WTC11 (cell line): ENCODE measurements at regions not wholly inside any gene's neighbourhood (a gene's known extent, or its start where the extent isn't known, plus 50 kb on each side); places are given as distances from the start of the nearest gene placed in this dataset.

Experiments used
- ATAC-seq: fragments of 200-7000 bp; cut with Tn5 transposase; 2 replicates; pipeline ENCODE4 v1.10.0; 2021; ENCODE audit warnings: mild to moderate bottlenecking, moderate library complexity
- CTCF ChIA-PET: fragments of 300-600 bp; sonication (Branson Sonifier 250); formaldehyde crosslinking; loops from one replicate; lab custom pipeline; 2021; ENCODE audit warnings: antibody characterized with exemption; lab: Charles Lee
- POLR2A ChIA-PET: fragments of 350-600 bp; sonication (Branson Sonifier 250); formaldehyde crosslinking; loops from one replicate; lab custom pipeline; 2021; ENCODE audit warnings: antibody characterized with exemption; lab: Charles Lee
- DNase-seq: peaks from one replicate; pipeline ENCODE4 v3.0.0; 2021; ENCODE audit warnings: low spot score
- H3K27ac Mint-ChIP-seq: 2 replicates; pipeline ENCODE4 v1.8.0; 2021; ENCODE audit warnings: mixed read lengths
- H3K27me3 Mint-ChIP-seq: 2 replicates; pipeline ENCODE4 v1.8.0; 2021; ENCODE audit warnings: low read depth, mild to moderate bottlenecking, moderate library complexity, mixed read lengths
- H3K36me3 Mint-ChIP-seq: 2 replicates; pipeline ENCODE4 v1.8.0; 2021; ENCODE audit warnings: mixed read lengths
- H3K4me1 Mint-ChIP-seq: 2 replicates; pipeline ENCODE4 v1.8.0; 2022; ENCODE audit warnings: mixed read lengths
- H3K4me3 Mint-ChIP-seq: 2 replicates; pipeline ENCODE4 v1.8.0; 2021; ENCODE audit warnings: mild to moderate bottlenecking, moderate library complexity, mixed read lengths
- H3K9me3 Mint-ChIP-seq: 2 replicates; pipeline ENCODE4 v1.8.0; 2021; ENCODE audit warnings: mixed read lengths
- E2F5 ChIP-seq: sonication (generic); formaldehyde crosslinking; IDR thresholded peaks from 2 replicates; pipeline ENCODE4 v1.8.1; 2022; ENCODE audit warnings: mild to moderate bottlenecking, moderate library complexity, missing genetic modification reagents
- FOXP1 ChIP-seq: sonication (generic); formaldehyde crosslinking; IDR thresholded peaks from 2 replicates; pipeline ENCODE4 v1.8.0; 2022; ENCODE audit warnings: missing genetic modification reagents, mild to moderate bottlenecking, moderate library complexity, borderline replicate concordance
- GABPB1 ChIP-seq: sonication (generic); formaldehyde crosslinking; IDR thresholded peaks from 2 replicates; pipeline ENCODE4 v1.8.1; 2023; ENCODE audit warnings: mild to moderate bottlenecking, missing genetic modification reagents
- KAT7 ChIP-seq: sonication (generic); formaldehyde crosslinking; IDR thresholded peaks from 2 replicates; pipeline ENCODE4 v1.8.1; 2023; ENCODE audit warnings: missing genetic modification reagents, mild to moderate bottlenecking, borderline replicate concordance
- MXD4 ChIP-seq: fragments of 250-450 bp; sonication (Bioruptor Pico); IDR thresholded peaks from 2 replicates; pipeline ENCODE4 v1.8.0; 2021; ENCODE audit warnings: mild to moderate bottlenecking, moderate library complexity, borderline replicate concordance
- NFE2L1 ChIP-seq: sonication (generic); formaldehyde crosslinking; IDR thresholded peaks from 2 replicates; pipeline ENCODE4 v1.8.1; 2023; ENCODE audit warnings: missing genetic modification reagents
- NR2C2 ChIP-seq: sonication (generic); formaldehyde crosslinking; IDR thresholded peaks from 2 replicates; pipeline ENCODE4 v1.8.0; 2022; ENCODE audit warnings: mild to moderate bottlenecking, missing genetic modification reagents
- PRRX2 ChIP-seq: fragments of 250-450 bp; sonication (Bioruptor Pico); IDR thresholded peaks from 2 replicates; pipeline ENCODE4 v1.8.0; 2021; ENCODE audit warnings: mild to moderate bottlenecking
- SOX15 ChIP-seq: fragments of 250-450 bp; sonication (Bioruptor Pico); IDR thresholded peaks from 2 replicates; pipeline ENCODE4 v1.9.0; 2021; ENCODE audit warnings: mild to moderate bottlenecking
- USF2 ChIP-seq: sonication (generic); formaldehyde crosslinking; IDR thresholded peaks from 2 replicates; pipeline ENCODE4 v1.8.1; 2023; ENCODE audit warnings: mild to moderate bottlenecking, missing genetic modification reagents, moderate library complexity
- ZBTB21 ChIP-seq: sonication (generic); formaldehyde crosslinking; IDR thresholded peaks from 2 replicates; pipeline ENCODE4 v1.8.1; 2023; ENCODE audit warnings: mild to moderate bottlenecking, missing genetic modification reagents, borderline replicate concordance
- ZNF396 ChIP-seq: fragments of 250-450 bp; sonication (Bioruptor Pico); IDR thresholded peaks from 2 replicates; pipeline ENCODE4 v1.8.0; 2021; ENCODE audit warnings: mild to moderate bottlenecking, moderate library complexity, borderline replicate concordance
- TF ChIP-seq, protein P1 (sequence below): sonication (generic); formaldehyde crosslinking; IDR thresholded peaks from 2 replicates; pipeline ENCODE4 v1.8.1; 2022; ENCODE audit warnings: missing genetic modification reagents, borderline replicate concordance
- TF ChIP-seq, protein P2 (sequence below): sonication (generic); formaldehyde crosslinking; IDR thresholded peaks from 2 replicates; pipeline ENCODE4 v1.8.0; 2022; ENCODE audit warnings: mild to moderate bottlenecking, missing genetic modification reagents

DNA sequence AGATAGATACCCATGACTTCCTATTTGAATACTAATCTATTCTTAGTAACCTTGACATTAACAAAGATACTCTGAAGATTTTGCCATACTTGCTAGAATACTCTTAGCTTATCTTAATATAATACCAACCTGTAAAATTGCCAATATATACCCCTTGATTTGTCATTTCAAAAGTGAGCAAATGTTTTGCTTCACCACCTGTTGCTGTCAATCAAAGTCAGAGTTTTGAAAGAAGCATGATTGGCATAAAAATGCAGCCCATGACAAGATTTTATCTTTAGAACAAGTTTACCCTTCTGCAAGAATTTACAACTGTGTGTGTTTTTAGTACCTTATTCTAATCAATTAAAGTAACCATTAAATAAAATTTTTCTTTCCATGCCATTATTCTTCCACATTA lies 236.2 kb downstream of the TBX18 start:
- Mint-ChIP-seq H3K27ac (no peak overlapping the region), H3K4me1 (no peaks in the 10 kb centered on the region), H3K4me3 (no peak overlapping the region), H3K36me3 (no peaks in the 10 kb centered on the region), H3K9me3 (no peaks in the 10 kb centered on the region), H3K27me3 (no peaks in the 10 kb centered on the region)
- ChIA-PET POLR2A (no interaction called here), CTCF (no interaction called here)
- no peak for TF ChIP-seq E2F5
- no peak for TF ChIP-seq ZBTB21 (CRISPR knock-in tag)
- TF ChIP-seq, protein P1, sequence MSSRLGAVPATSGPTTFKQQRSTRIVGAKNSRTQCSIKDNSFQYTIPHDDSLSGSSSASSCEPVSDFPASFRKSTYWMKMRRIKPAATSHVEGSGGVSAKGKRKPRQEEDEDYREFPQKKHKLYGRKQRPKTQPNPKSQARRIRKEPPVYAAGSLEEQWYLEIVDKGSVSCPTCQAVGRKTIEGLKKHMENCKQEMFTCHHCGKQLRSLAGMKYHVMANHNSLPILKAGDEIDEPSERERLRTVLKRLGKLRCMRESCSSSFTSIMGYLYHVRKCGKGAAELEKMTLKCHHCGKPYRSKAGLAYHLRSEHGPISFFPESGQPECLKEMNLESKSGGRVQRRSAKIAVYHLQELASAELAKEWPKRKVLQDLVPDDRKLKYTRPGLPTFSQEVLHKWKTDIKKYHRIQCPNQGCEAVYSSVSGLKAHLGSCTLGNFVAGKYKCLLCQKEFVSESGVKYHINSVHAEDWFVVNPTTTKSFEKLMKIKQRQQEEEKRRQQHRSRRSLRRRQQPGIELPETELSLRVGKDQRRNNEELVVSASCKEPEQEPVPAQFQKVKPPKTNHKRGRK (CRISPR knock-in tag), result no peak
- TF ChIP-seq SOX15 (CRISPR knock-in tag), result no peak
- no peak for DNase-seq
- ATAC-seq, result no peak

DNA sequence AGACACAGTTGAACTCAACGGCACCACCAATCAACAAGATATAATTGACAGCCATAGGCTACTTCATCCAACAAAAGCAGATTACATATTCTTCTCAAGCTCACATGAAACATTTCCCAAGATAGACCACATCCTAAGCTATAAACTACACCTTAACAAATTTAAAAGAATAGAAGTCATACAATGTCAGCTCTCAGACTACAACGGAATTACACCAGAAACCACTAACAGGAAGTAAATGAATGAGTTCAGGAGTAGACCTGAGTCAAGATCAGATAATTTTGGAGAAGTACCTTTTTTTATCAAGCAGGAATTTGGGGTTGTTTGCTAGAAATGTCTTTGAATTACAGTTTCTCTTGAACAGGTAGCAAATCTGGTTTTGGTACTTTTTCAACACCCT lies 237.8 kb downstream of the TBX18 start:
- TF ChIP-seq MXD4 (no peak), ZBTB21 (CRISPR knock-in tag) (no peak), NFE2L1 (CRISPR knock-in tag) (no peak), USF2 (no peak)
- TF ChIP-seq, all 79 proteins: peak for 0
- no peaks in the 10 kb centered on the region for H3K4me1 Mint-ChIP-seq
- no peaks in the 10 kb centered on the region for H3K9me3 Mint-ChIP-seq
- H3K27me3 Mint-ChIP-seq, result peaks cover 1% of the 10 kb centered on the region; the same call in 1 of the 2 replicates
- DNase-seq (no peak), ATAC-seq (no peak)
- no peak overlapping the region for H3K27ac Mint-ChIP-seq
- H3K4me3 Mint-ChIP-seq, result no peak overlapping the region
- ChIA-PET POLR2A (no interaction called here), CTCF (no interaction called here)
- no peaks in the 10 kb centered on the region for H3K36me3 Mint-ChIP-seq

GRCh38 chr6:84525907-84526306 lies 238.5 kb downstream of the TBX18 start:
- TF ChIP-seq FOXP1 (CRISPR knock-in tag) (no peak), KAT7 (CRISPR knock-in tag) (no peak), NR2C2 (CRISPR knock-in tag) (no peak), PRRX2 (CRISPR knock-in tag) (no peak), ZNF396 (CRISPR knock-in tag) (no peak), GABPB1 (no peak)
- TF ChIP-seq, protein P2, sequence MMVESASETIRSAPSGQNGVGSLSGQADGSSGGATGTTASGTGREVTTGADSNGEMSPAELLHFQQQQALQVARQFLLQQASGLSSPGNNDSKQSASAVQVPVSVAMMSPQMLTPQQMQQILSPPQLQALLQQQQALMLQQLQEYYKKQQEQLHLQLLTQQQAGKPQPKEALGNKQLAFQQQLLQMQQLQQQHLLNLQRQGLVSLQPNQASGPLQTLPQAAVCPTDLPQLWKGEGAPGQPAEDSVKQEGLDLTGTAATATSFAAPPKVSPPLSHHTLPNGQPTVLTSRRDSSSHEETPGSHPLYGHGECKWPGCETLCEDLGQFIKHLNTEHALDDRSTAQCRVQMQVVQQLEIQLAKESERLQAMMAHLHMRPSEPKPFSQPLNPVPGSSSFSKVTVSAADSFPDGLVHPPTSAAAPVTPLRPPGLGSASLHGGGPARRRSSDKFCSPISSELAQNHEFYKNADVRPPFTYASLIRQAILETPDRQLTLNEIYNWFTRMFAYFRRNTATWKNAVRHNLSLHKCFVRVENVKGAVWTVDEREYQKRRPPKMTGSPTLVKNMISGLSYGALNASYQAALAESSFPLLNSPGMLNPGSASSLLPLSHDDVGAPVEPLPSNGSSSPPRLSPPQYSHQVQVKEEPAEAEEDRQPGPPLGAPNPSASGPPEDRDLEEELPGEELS (CRISPR knock-in tag), result no peak
- TF ChIP-seq, protein P1 (CRISPR knock-in tag), result no peak
- no peaks in the 10 kb centered on the region for H3K9me3 Mint-ChIP-seq

More at GRCh38 chr6:84525907-84526306, 238.5 kb downstream of the TBX18 start:
- ATAC-seq, result no peak
- H3K4me3 Mint-ChIP-seq, result no peak overlapping the region
- ChIA-PET POLR2A (no interaction called here), CTCF (no interaction called here)
- H3K27ac Mint-ChIP-seq, result no peak overlapping the region
- no peak for DNase-seq
- H3K27me3 Mint-ChIP-seq, result peaks cover 4% of the 10 kb centered on the region; the same call in 1 of the 2 replicates
- H3K36me3 Mint-ChIP-seq, result no peaks in the 10 kb centered on the region
- H3K4me1 Mint-ChIP-seq, result no peaks in the 10 kb centered on the region
